ENCODE measurements at regions not wholly inside any gene's neighbourhood (a gene's known extent, or its start where the extent isn't known, plus 50 kb on each side); places are given as distances from the start of the nearest gene placed in this dataset.

GRCh38 chr6:88381289-88381642 is 215.1 kb upstream of the CNR1 start:
- no peak for DNase-seq (ENCODE audit: low read depth in 2 of 2)

DNA sequence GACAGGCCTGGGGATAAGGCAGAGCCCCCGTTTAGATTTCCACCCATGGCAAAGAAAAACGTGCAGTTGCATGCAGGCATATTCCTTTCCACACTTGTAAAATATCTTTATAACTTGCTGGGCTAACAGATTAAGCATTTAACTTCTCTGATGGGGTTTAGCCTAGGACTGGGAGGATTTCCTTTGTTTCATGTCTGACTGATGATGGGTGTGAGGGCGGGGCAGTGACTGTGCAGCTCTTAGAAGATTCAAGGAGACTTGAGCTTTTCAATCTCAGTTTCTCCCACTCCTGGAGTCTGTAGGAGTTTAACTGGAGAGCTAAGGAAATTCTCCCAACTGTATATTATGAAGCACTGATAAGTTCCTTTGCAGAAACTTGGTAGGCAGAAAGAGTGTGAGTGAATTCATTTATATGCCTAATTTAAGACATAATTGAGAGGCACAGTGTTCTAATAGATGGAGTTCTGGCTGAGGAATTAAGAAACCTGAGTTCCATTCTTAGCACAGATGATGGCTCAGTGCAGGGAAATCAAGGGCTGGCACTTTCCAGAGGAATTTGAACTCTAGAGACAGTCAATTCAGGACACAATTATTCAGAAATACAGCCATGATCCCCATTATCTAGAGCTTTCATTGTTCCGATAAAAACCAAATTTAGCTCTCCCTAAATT is 214.6 kb upstream of the CNR1 start:
- no peak for DNase-seq (ENCODE audit: low read depth in 2 of 2)

DNA sequence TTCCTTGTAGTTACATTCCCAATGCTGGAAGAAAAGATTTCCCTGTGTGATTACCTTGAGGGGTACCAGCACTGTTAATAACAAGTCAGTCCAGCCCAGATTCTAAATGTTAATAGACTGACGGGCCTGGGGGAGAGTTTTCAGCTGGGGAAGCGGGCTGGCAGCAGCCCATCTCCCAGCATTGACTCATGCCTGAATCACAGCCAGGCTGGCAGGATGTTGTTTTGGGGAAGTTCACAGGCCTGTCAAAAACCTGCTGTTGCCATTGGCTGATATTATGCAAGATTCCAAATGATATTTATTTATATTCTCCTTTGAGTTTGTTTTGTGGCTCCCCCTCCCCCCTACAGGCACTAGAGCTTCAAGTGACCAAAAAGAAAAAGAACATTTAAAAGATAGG is 213.9 kb upstream of the CNR1 start:
- DNase-seq (ENCODE audit: low read depth in 2 of 2), result no peak

DNA sequence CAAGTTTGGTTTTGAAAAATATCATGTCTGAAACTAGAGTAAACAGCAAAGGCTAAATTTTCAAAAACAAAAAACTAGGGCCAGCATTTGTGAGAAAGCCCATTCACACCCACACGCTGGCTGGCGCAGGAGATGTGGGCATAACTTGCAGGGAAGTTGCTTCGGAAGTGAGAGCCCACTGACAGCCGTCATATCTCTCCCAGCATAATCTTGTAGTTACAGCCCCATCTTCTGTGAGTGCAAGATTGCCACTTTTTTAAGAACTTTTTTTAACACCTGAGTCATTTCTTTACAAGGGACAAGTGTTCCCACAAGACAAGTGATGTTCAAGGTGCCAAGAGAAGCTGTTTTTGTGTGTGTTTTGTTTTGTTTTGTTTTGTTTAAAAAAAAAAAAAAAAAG is 212.5 kb upstream of the CNR1 start:
- no peak for DNase-seq (ENCODE audit: low read depth in 2 of 2)

- no peak for DNase-seq (ENCODE audit: low read depth in 2 of 2)
Observed at GRCh38 chr6:88377976-88378568, 211.9 kb upstream of the CNR1 start.

DNA sequence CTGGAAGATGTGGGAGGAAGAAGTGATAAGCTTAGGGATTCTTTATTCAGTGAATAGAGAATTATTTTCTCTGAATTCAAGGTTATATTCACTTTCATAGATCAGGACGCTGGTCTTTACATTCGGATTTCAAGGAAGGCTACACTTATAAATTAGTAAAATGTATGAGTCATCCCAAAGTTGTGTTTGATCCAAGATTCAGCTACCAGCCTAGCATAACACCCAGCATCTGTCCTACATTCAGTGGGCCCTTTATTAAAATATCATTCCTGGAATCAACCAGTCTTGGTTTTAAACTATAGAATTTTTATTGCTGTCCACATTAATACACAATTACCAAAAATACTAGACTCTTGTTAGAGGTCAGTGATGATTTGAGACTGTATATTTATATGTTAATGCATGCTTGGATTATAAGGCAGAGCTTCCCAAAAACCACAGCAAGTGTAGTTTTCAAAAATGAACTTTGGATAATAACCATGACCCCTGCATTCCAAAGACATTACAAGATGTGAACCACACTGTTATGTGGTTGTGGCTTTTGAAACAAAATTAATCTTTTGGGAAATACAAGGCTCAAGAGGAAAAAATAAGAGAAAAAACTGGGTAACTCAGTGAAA is 210.7 kb upstream of the CNR1 start:
- peak; percentile 27 to 37 for DNase-seq (ENCODE audit: low read depth in 2 of 2)

- no peak for DNase-seq (ENCODE audit: low read depth in 2 of 2)
Observed at GRCh38 chr6:88376197-88376596, 210.1 kb upstream of the CNR1 start.

GRCh38 chr6:88374553-88374952 is 208.4 kb upstream of the CNR1 start:
- no peak for DNase-seq (ENCODE audit: low read depth in 2 of 2)

GRCh38 chr6:88371480-88371879 is 205.3 kb upstream of the CNR1 start:
- DNase-seq (ENCODE audit: low read depth in 2 of 2), result no peak

GRCh38 chr6:88370127-88370710 is 204.1 kb upstream of the CNR1 start:
- no peak for DNase-seq (ENCODE audit: low read depth in 2 of 2)

DNA sequence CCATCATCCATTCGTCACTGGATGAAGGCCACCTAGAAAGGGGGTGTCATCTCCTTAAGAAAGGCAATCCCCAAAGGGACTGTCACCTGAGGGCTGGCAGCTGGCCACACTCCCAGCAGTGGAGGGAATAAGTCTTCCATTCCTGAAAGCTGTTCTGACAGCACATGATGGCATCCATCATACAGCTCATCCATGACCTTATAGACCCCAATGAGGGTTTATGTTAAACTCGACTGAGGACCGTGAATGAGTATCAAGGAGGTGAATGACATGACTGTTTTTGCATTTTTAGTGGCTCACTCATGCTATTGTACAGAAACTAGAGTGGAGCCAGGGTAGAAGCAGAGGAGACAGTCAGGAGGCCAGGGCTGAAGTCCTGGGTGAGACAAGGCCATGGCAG is 203.1 kb upstream of the CNR1 start:
- DNase-seq (ENCODE audit: low read depth in 2 of 2), result no peak

DNA sequence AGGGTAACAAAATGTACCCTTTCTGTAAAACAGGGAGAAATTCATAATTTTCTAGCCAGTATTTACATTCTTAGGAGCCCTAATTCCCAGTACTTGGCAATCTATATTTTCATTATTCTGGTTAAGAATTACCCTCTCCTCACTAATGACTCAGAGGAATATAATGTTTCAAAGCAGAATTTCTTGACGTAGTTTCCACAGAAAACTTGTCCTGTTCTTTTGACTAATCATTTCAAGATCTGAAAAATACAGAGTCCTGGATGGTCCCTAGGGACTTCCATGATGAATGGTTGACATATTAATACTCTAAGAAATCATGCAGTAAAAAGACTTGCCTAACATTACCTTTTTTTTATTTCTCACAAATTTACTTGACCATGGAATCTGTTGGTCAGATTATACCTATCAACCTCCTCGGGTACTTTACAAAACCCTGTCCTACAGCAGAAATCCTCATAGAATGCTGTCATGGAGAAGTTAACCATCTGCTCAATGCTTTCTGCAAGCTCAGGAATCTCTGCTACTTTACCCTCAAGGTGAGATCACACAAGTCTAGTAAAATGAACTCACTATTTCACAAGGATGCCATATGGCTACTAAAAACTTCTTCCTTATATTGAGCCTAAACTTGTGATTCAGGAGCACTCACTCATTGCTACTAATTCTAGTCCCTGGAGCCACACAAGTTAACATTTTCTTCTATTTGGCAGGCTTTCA is 202.1 kb upstream of the CNR1 start:
- peak; percentile 17 to 35 for DNase-seq (ENCODE audit: low read depth in 2 of 2)

GRCh38 chr6:88367248-88367647 is 201.1 kb upstream of the CNR1 start:
- DNase-seq (ENCODE audit: low read depth in 2 of 2), result no peak

GRCh38 chr6:88366672-88367071 is 200.5 kb upstream of the CNR1 start:
- DNase-seq (ENCODE audit: low read depth in 2 of 2), result no peak

DNA sequence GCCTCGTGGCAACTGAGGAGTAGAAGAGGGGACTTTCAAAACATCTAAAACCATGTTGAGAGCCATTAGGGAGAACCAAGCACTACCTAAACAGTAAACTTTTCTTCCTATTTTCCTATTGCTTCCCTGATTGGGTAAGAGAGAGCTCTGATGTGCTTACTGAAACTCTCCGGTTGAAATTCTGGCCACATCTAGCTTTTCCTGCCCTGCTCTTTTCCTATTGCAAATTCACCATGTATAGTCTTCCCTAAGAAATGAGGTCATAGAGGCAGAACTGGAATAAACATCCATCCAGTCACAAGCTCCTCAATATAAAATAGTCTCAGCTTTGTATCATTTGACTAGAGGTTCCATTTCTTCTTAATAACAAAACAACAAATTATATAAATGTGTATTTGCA is 199.5 kb upstream of the CNR1 start:
- no peak for DNase-seq (ENCODE audit: low read depth in 2 of 2)

DNA sequence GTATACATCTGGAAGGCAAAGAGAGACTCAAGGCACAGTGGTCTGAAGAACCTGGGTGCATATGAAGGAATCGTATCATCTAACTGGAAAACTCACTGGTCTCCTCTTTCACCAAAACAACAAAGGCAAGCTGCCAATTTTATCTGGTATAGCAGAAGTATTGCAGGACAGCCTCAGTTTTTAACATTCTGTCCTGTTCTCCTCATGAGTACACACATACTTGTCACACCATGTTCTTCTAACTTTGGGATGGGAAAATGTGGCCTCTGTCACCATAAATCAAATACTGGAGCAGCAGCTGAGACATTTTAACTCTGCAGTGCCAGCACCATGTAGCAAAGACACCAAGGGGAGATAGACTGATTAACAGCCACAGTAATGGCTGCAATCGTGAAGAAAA is 199.1 kb upstream of the CNR1 start:
- no peak for DNase-seq (ENCODE audit: low read depth in 2 of 2)

- no peak for DNase-seq (ENCODE audit: low read depth in 2 of 2)
Observed at GRCh38 chr6:88361754-88362153, 195.6 kb upstream of the CNR1 start.

- DNase-seq (ENCODE audit: low read depth in 2 of 2), result no peak
Observed at GRCh38 chr6:88361298-88361697, 195.2 kb upstream of the CNR1 start.

DNA sequence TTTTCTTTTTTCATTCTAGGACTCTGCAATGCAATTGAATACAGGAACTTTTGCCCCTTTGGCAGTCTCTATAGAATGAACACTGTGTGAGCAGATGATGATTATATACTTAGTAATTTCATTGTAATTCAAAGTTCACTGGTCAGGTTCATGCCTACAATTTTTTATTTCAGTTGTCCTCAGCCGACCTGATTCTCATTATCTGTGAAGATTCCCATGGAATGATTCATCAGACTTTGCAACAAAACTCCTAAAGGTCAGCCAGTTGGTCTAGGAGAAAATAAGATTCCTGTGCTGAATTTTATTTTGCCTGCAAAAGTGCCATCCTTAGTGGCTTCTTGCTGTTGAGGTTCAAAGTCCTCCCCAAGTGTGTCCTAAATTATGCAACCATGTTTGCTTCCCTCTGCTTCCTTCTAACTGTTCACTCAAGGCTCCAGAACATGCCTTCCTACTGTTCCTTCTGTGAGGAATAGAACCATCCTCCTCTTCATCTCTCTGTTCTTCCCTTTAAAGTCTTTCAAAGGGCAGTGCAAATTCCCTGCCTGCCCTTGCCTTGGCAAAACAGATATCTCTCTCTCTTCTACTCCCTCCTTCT is 194.2 kb upstream of the CNR1 start:
- peak; percentile 9 to 11 for DNase-seq (ENCODE audit: low read depth in 2 of 2)

- no peak for DNase-seq (ENCODE audit: low read depth in 2 of 2)
Observed at GRCh38 chr6:88359530-88360202, 193.5 kb upstream of the CNR1 start.

GRCh38 chr6:88358846-88359245 is 192.7 kb upstream of the CNR1 start:
- DNase-seq (ENCODE audit: low read depth in 2 of 2), result no peak

GRCh38 chr6:88349511-88349910 is 183.4 kb upstream of the CNR1 start:
- DNase-seq (ENCODE audit: low read depth in 2 of 2), result no peak

All from fibroblast of skin of left quadriceps (primary cell).